ENCODE measurements at regions not wholly inside any gene's neighbourhood (a gene's known extent, or its start where the extent isn't known, plus 50 kb on each side); places are given as distances from the start of the nearest gene placed in this dataset.
A peak's percentile ranks its signal among the peaks of the same experiment; 100 is the strongest.

- CTCF ChIA-PET = interaction anchor here (1.1 to 1.3 kb wide), 2 partner anchors 9 to 574 kb away, joined by 3 to 4 read pairs; no protein-coding TSS in a partner anchor
- H4K20me1 ChIP-seq (replicated peaks; ENCODE audit: control insufficient read depth, extremely low read depth, insufficient read depth, low read length) = no peaks in the 10 kb centered on the region
- H3K79me2 ChIP-seq (ENCODE audit: control insufficient read depth, insufficient read depth, low read length) = no peaks in the 10 kb centered on the region
- H3K4me1 ChIP-seq (ENCODE audit: control insufficient read depth, extremely low read depth, insufficient read depth, low read length) = peaks cover 13% of the 10 kb centered on the region
- H3K4me3 ChIP-seq (replicated peaks in 1 of 3; ENCODE audit: insufficient read depth in 1 of 3, low read depth in 1 of 3, low read length in 3 of 3) = no peak overlapping the region
- FAIRE-seq = no peak
- no TSS peak for BruUV-seq (replicated peaks)
- intact Hi-C loops (cut with micrococcal nuclease) = loop anchor here (5.0 to 10.0 kb wide), 2 partner anchors 570 to 757 kb away; no protein-coding TSS in a partner anchor
- H3K27me3 ChIP-seq (ENCODE audit: control insufficient read depth in 2 of 2, insufficient read depth in 2 of 2, low read length in 2 of 2) = no peaks in the 10 kb centered on the region
- no peak overlapping the region for H3K27ac ChIP-seq (ENCODE audit: insufficient read depth, low read depth, low read length)
- H3K36me3 ChIP-seq (ENCODE audit: control insufficient read depth in 2 of 2, extremely low read depth in 1 of 2, insufficient read depth in 2 of 2, low read length in 2 of 2) = no peaks in the 10 kb centered on the region
- DNase-seq (ENCODE audit: low read depth, low spot score) = peak; percentile 77
- no peak for TF ChIP-seq POLR2AphosphoS5 (IDR thresholded peaks at IDR 0.05; ENCODE audit: insufficient read depth, low read depth, low read length)
- TF ChIP-seq GATA2 (IDR thresholded peaks at IDR 0.05; ENCODE audit: insufficient read depth, insufficient read length, low read depth, low read length) = no peak
- TF ChIP-seq CTCF (IDR thresholded peaks at IDR 0.05; ENCODE audit: extremely low read depth in 1 of 2, insufficient read depth in 1 of 2, low read depth in 1 of 2, low read length in 2 of 2) = no peak
- no peak for TF ChIP-seq MYC (IDR thresholded peaks at IDR 0.05; ENCODE audit: low read depth, low read length)
- no peak for TF ChIP-seq FOS (IDR thresholded peaks at IDR 0.05; ENCODE audit: borderline replicate concordance, insufficient read depth, low read length)
- no peak for TF ChIP-seq POLR2A (IDR thresholded peaks at IDR 0.05; ENCODE audit: low read depth, low read length)
- TF ChIP-seq MAX (IDR thresholded peaks at IDR 0.05; ENCODE audit: insufficient read depth, insufficient read length) = no peak
- H3K9ac ChIP-seq (replicated peaks; ENCODE audit: extremely low read depth, insufficient read depth, low read length) = no peak overlapping the region
- peak overlapping the region; percentile 35 for H2AFZ ChIP-seq (ENCODE audit: low read depth, low read length)
- POLR2A ChIA-PET = no interaction called here
- H3K9me1 ChIP-seq (replicated peaks; ENCODE audit: control insufficient read depth, extremely low read depth, insufficient read depth, low read length) = no peaks in the 10 kb centered on the region
- dilution Hi-C loops (cut with MboI; ENCODE audit: extremely low pct_ligation_motif_present, low sequenced_read_pairs) = no loop called here
- no peaks in the 10 kb centered on the region for H3K9me3 ChIP-seq (replicated peaks; ENCODE audit: control insufficient read depth, insufficient read depth, low read length)
- H3K4me2 ChIP-seq (ENCODE audit: insufficient read depth, low read length) = no peak overlapping the region
Measured at GRCh38 chr3:177624528-177625495, 427.5 kb upstream of the TBL1XR1 start.
